Skeletal muscle tissue (tissue), 3 donors: ENCODE measurements at regions not wholly inside any gene's neighbourhood (a gene's known extent, or its start where the extent isn't known, plus 50 kb on each side); places are given as distances from the start of the nearest gene placed in this dataset.
"Not testable (repeated sequence)": the region's sequence is repeated elsewhere in the genome, so short reads cannot be mapped to it uniquely, and the experiment has no call there.

Experiments used
- H3K27ac ChIP-seq: one replicate; pipeline ENCODE4 v1.7.0; 2013; ENCODE audit warnings: mild to moderate bottlenecking, low read depth, low read length, inconsistent platforms
- H3K27me3 ChIP-seq, 3 donors: one replicate each; pipeline ENCODE4 v1.7.0; 2013; ENCODE audit warnings: low read length in 3 of 3; ENCODE audit not compliant: control insufficient read depth in 3 of 3, insufficient read depth in 3 of 3
- H3K36me3 ChIP-seq, 3 donors: one replicate each; pipeline ENCODE4 v1.7.0; 2013; ENCODE audit warnings: low read length in 3 of 3; ENCODE audit not compliant: control insufficient read depth in 3 of 3, insufficient read depth in 3 of 3
- H3K4me1 ChIP-seq, 3 donors: one replicate each; pipeline ENCODE4 v1.7.0; 2013; ENCODE audit warnings: low read length in 3 of 3, mild to moderate bottlenecking in 3 of 3; ENCODE audit not compliant: control insufficient read depth in 3 of 3, insufficient read depth in 3 of 3
- H3K4me3 ChIP-seq, 3 donors: one replicate each; pipeline ENCODE4 v1.7.0; 2013; ENCODE audit warnings: low read length in 3 of 3
- H3K9ac ChIP-seq, 3 donors: one replicate each; pipeline ENCODE4 v1.7.0; 2013; ENCODE audit warnings: low read length in 3 of 3, mild to moderate bottlenecking in 3 of 3, moderate library complexity in 2 of 3, low read depth in 1 of 3
- H3K9me3 ChIP-seq, 3 donors: one replicate each; pipeline ENCODE4 v1.7.0; 2013; ENCODE audit warnings: low read length in 3 of 3; ENCODE audit not compliant: control insufficient read depth in 3 of 3
- donor health status: Osteomylitis.

- H3K9me3 ChIP-seq, H3K4me3 ChIP-seq, H3K9ac ChIP-seq, H3K27ac ChIP-seq, H3K4me1 ChIP-seq, H3K27me3 ChIP-seq, H3K36me3 ChIP-seq: not testable (repeated sequence)
Measured at GRCh38 chr4:188349569-188349968, 210.3 kb downstream of the TRIML1 start.

- Histone ChIP-seq H3K27ac (no peak overlapping the region), H3K27me3 (no peaks in the 10 kb centered on the region), H3K4me3 (no peak overlapping the region), H3K9me3 (peaks cover 0 to 4% (median 0%) of the 10 kb centered on the region in 3 donors), H3K9ac (no peak overlapping the region), H3K36me3 (no peaks in the 10 kb centered on the region), H3K4me1 (no peaks in the 10 kb centered on the region)
Measured at GRCh38 chr4:188363196-188363595, 224.0 kb downstream of the TRIML1 start.

GRCh38 chr4:188370777-188371176, 231.5 kb downstream of the TRIML1 start:
- H3K4me3 ChIP-seq: no peak overlapping the region
- no peak overlapping the region for H3K9ac ChIP-seq
- H3K36me3 ChIP-seq: no peaks in the 10 kb centered on the region
- H3K27me3 ChIP-seq: no peaks in the 10 kb centered on the region
- H3K27ac ChIP-seq: no peak overlapping the region
- no peaks in the 10 kb centered on the region for H3K4me1 ChIP-seq
- peaks cover 0 to 4% (median 3%) of the 10 kb centered on the region in 3 donors for H3K9me3 ChIP-seq

GRCh38 chr4:188372058-188372457, 232.8 kb downstream of the TRIML1 start:
- H3K9me3 ChIP-seq: peaks cover 3 to 5% (median 3%) of the 10 kb centered on the region in 3 donors
- H3K36me3 ChIP-seq: no peaks in the 10 kb centered on the region
- no peaks in the 10 kb centered on the region for H3K4me1 ChIP-seq
- H3K27me3 ChIP-seq: no peaks in the 10 kb centered on the region
- no peak overlapping the region for H3K9ac ChIP-seq
- no peak overlapping the region for H3K27ac ChIP-seq
- no peak overlapping the region for H3K4me3 ChIP-seq

GRCh38 chr4:188372829-188373228, 233.6 kb downstream of the TRIML1 start:
- H3K36me3 ChIP-seq: no peaks in the 10 kb centered on the region
- no peak overlapping the region for H3K27ac ChIP-seq
- H3K4me1 ChIP-seq: no peaks in the 10 kb centered on the region
- H3K9ac ChIP-seq: no peak overlapping the region
- no peak overlapping the region for H3K4me3 ChIP-seq
- H3K27me3 ChIP-seq: no peaks in the 10 kb centered on the region
- H3K9me3 ChIP-seq: peaks cover 3 to 5% (median 3%) of the 10 kb centered on the region in 3 donors

GRCh38 chr4:188374871-188375270, 235.6 kb downstream of the TRIML1 start:
- peaks cover 3 to 5% (median 3%) of the 10 kb centered on the region in 3 donors for H3K9me3 ChIP-seq
- no peak overlapping the region for H3K4me3 ChIP-seq
- H3K9ac ChIP-seq: no peak overlapping the region
- H3K27ac ChIP-seq: no peak overlapping the region
- H3K36me3 ChIP-seq: no peaks in the 10 kb centered on the region
- H3K4me1 ChIP-seq: no peaks in the 10 kb centered on the region
- no peaks in the 10 kb centered on the region for H3K27me3 ChIP-seq

- Histone ChIP-seq H3K27ac (no peak overlapping the region), H3K4me1 (no peaks in the 10 kb centered on the region)
Measured at GRCh38 chr4:188377816-188378215, 238.6 kb downstream of the TRIML1 start.

GRCh38 chr4:188383180-188383579, 243.9 kb downstream of the TRIML1 start:
- Histone ChIP-seq H3K36me3 (no peaks in the 10 kb centered on the region), H3K27ac (no peak overlapping the region), H3K9ac (no peak overlapping the region), H3K9me3 (no peaks in the 10 kb centered on the region), H3K27me3 (no peaks in the 10 kb centered on the region), H3K4me3 (no peak overlapping the region), H3K4me1 (no peaks in the 10 kb centered on the region)

More at GRCh38 chr4:188377816-188378215, 238.6 kb downstream of the TRIML1 start:
- Histone ChIP-seq H3K4me3 (no peak overlapping the region), H3K36me3 (no peaks in the 10 kb centered on the region), H3K9ac (no peak overlapping the region), H3K9me3 (peaks cover 3 to 5% (median 3%) of the 10 kb centered on the region in 3 donors), H3K27me3 (no peaks in the 10 kb centered on the region)

GRCh38 chr4:188387179-188387791, 248.0 kb downstream of the TRIML1 start:
- Histone ChIP-seq H3K4me3 (no peak overlapping the region), H3K9me3 (no peaks in the 10 kb centered on the region), H3K36me3 (no peaks in the 10 kb centered on the region), H3K4me1 (no peaks in the 10 kb centered on the region), H3K9ac (no peak overlapping the region), H3K27ac (no peak overlapping the region), H3K27me3 (no peaks in the 10 kb centered on the region)

- H3K9me3 ChIP-seq, H3K27me3 ChIP-seq, H3K9ac ChIP-seq, H3K36me3 ChIP-seq, H3K27ac ChIP-seq, H3K4me3 ChIP-seq, H3K4me1 ChIP-seq: not testable (repeated sequence)
Measured at GRCh38 chr4:188391349-188391748, 252.1 kb downstream of the TRIML1 start.
